ENCODE measurements at regions not wholly inside any gene's neighbourhood (a gene's known extent, or its start where the extent isn't known, plus 50 kb on each side); places are given as distances from the start of the nearest gene placed in this dataset.

DNA sequence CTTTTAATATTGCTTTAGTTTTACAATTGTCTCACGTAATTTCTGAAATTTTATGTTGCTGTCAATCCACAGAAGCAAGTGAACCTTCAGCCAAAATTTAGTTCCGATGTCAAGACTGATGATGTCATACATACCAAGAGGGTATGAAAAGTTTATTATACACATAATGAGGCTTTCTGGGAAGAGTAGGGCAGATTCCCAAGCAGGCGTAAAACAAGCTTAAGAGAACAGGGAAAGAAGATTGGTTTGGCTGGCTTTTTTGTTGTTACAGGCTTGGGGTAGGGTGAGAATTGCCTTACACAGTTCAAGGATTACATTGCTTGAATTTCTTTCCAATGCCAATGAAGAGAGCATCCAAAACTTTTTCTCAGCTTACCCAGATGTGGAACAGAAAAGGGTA is 1962.9 kb upstream of the CDH6 start:
- H3K36me3 Mint-ChIP-seq (ENCODE audit: low read depth): no peaks in the 10 kb centered on the region
- no peak overlapping the region for H3K4me3 Mint-ChIP-seq
- no peaks in the 10 kb centered on the region for H3K9me3 Mint-ChIP-seq
- TF ChIP-seq, protein P1, sequence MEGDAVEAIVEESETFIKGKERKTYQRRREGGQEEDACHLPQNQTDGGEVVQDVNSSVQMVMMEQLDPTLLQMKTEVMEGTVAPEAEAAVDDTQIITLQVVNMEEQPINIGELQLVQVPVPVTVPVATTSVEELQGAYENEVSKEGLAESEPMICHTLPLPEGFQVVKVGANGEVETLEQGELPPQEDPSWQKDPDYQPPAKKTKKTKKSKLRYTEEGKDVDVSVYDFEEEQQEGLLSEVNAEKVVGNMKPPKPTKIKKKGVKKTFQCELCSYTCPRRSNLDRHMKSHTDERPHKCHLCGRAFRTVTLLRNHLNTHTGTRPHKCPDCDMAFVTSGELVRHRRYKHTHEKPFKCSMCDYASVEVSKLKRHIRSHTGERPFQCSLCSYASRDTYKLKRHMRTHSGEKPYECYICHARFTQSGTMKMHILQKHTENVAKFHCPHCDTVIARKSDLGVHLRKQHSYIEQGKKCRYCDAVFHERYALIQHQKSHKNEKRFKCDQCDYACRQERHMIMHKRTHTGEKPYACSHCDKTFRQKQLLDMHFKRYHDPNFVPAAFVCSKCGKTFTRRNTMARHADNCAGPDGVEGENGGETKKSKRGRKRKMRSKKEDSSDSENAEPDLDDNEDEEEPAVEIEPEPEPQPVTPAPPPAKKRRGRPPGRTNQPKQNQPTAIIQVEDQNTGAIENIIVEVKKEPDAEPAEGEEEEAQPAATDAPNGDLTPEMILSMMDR (IDR thresholded peaks at IDR 0.05; ENCODE audit: unreplicated experiment in 3 of 3): no peak
- no peaks in the 10 kb centered on the region for H3K4me1 Mint-ChIP-seq
- H3K27me3 Mint-ChIP-seq (ENCODE audit: low read depth): no peaks in the 10 kb centered on the region
- no peak overlapping the region for H3K27ac Mint-ChIP-seq

DNA sequence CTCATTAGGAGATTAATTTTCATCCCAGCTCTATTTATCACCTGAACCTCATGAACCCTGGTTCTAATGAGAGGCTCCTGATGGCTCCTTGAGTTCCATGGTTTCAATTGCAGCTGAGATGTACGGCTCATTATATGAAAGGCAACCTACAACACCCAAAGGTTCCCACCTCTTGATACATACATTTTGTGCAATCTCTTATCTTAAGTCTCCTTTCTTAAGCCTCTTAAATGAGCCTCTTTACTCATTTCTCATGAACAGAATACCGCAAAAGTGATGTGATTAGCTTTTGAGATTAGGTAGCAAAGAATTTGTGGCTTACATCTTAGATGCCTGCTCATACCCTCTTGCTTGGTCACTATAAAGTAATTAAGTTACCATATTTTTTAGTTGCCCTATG is 1964.0 kb upstream of the CDH6 start:
- Mint-ChIP-seq H3K27me3 (ENCODE audit: low read depth) (no peaks in the 10 kb centered on the region), H3K27ac (no peak overlapping the region), H3K4me1 (no peaks in the 10 kb centered on the region), H3K4me3 (no peak overlapping the region), H3K36me3 (ENCODE audit: low read depth) (no peaks in the 10 kb centered on the region), H3K9me3 (no peaks in the 10 kb centered on the region)
- TF ChIP-seq, protein P1 (IDR thresholded peaks at IDR 0.05; ENCODE audit: unreplicated experiment in 3 of 3): no peak

DNA sequence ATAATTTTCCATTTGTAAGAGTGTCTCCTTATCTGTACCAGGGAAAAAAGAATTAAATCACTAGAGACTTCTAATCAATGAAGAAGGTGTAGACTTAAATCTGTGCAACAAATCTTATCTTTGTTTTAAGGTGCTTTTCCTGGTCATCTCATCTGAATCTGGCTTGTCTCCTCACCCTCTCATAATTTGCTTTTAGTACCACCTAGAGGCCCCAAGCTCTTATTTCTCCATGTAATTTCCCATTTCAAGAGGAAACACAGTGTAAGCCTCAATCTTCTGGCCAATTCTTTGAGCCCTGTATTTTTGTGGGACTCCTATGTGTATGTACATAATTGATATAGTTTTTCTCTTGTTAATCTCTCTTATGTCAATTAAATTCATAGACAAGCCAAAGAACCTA is 1975.3 kb upstream of the CDH6 start:
- H3K36me3 Mint-ChIP-seq (ENCODE audit: low read depth): no peaks in the 10 kb centered on the region
- no peaks in the 10 kb centered on the region for H3K9me3 Mint-ChIP-seq
- TF ChIP-seq, protein P1 (IDR thresholded peaks at IDR 0.05; ENCODE audit: unreplicated experiment in 3 of 3): peak in 1 of 3 experiments; percentile 12
- no peak overlapping the region for H3K27ac Mint-ChIP-seq
- no peaks in the 10 kb centered on the region for H3K27me3 Mint-ChIP-seq (ENCODE audit: low read depth)
- no peaks in the 10 kb centered on the region for H3K4me1 Mint-ChIP-seq
- no peak overlapping the region for H3K4me3 Mint-ChIP-seq

DNA sequence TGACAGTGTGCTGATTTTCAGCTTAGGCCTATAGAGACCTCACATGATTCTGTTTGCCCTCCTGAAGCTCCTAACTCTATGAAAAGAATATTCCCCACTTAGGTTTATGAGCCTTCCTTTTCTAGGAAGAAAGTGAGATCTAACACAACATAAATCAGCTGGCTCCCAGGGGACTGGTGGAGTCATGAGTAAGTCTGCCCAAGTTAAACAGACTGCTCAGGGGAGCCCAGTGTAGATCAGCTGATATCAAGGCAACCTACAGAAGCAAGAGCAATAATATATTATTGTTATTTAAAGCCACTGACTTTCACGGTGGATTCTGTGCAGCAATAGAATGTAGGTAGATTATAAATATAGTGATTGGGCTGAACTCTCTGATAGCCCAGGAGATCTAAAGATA is 1978.6 kb upstream of the CDH6 start:
- Mint-ChIP-seq H3K27me3 (ENCODE audit: low read depth) (no peaks in the 10 kb centered on the region), H3K36me3 (ENCODE audit: low read depth) (no peaks in the 10 kb centered on the region)
- TF ChIP-seq, protein P1 (IDR thresholded peaks at IDR 0.05; ENCODE audit: unreplicated experiment in 3 of 3): no peak

DNA sequence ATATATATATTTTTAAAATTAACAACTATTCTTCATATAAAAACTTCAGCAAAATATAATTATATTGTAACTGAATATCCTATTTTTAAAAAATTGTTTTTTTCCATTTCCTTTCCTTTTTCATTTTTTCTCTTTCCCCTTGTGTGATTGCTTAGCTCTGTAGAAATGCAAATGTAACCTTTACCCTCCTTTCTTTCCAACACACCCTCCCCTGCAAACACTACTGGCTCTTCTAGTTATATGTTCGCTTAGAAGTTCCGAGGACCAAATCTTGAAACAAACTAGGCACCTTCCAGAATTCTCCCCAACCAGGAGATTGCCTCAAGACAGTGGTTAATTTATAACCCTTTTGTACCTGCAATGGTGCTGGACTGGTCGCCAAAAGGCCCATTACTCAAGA is 1980.0 kb upstream of the CDH6 start:
- H3K27me3 Mint-ChIP-seq (ENCODE audit: low read depth): no peaks in the 10 kb centered on the region
- no peaks in the 10 kb centered on the region for H3K36me3 Mint-ChIP-seq (ENCODE audit: low read depth)
- no peaks in the 10 kb centered on the region for H3K4me1 Mint-ChIP-seq
- no peaks in the 10 kb centered on the region for H3K9me3 Mint-ChIP-seq
- no peak overlapping the region for H3K4me3 Mint-ChIP-seq
- peak overlapping the region in 1 of 3 experiments; percentile 37 for H3K27ac Mint-ChIP-seq
- TF ChIP-seq, protein P1 (IDR thresholded peaks at IDR 0.05; ENCODE audit: unreplicated experiment in 3 of 3): no peak

More for the DNA sequence above, 1978.6 kb upstream of the CDH6 start:
- H3K27ac Mint-ChIP-seq: no peak overlapping the region
- H3K9me3 Mint-ChIP-seq: no peaks in the 10 kb centered on the region
- no peak overlapping the region for H3K4me3 Mint-ChIP-seq
- no peaks in the 10 kb centered on the region for H3K4me1 Mint-ChIP-seq

DNA sequence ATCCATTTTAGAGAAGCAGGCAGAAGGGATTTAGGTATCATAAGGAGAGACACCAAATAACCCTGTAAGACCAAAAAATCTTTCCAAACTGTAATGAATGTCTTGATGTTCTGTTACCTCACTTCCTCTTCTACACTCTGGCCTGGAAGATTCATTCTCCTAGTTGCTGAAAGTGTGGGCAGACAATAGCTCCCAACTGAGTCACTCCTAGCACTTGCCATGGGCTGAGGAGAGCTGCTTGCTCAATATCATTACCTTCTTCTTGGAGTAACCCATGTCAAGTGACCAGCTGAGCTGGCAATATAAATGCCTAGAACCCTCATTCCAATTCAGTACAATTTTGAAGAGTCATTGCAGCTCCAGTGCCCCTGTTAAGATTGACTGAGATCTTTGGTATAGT is 1985.5 kb upstream of the CDH6 start:
- Mint-ChIP-seq H3K9me3 (no peaks in the 10 kb centered on the region), H3K36me3 (ENCODE audit: low read depth) (no peaks in the 10 kb centered on the region), H3K4me1 (no peaks in the 10 kb centered on the region), H3K4me3 (no peak overlapping the region), H3K27ac (no peak overlapping the region), H3K27me3 (ENCODE audit: low read depth) (no peaks in the 10 kb centered on the region)
- TF ChIP-seq, protein P1 (IDR thresholded peaks at IDR 0.05; ENCODE audit: unreplicated experiment in 3 of 3): no peak

Measured in nephron (organoid).